GM20000 (cell line): ENCODE measurements at regions not wholly inside any gene's neighbourhood (a gene's known extent, or its start where the extent isn't known, plus 50 kb on each side); places are given as distances from the start of the nearest gene placed in this dataset.
"Not testable (repeated sequence)": the region's sequence is repeated elsewhere in the genome, so short reads cannot be mapped to it uniquely, and the experiment has no call there.

Experiments used
- DNase-seq: peaks from one replicate; pipeline ENCODE4 v3.0.0; 2012; ENCODE audit warnings: low spot score
- CTCF ChIP-seq: IDR thresholded peaks from 2 replicates; pipeline ENCODE4 v1.5.1; 2012; ENCODE audit warnings: mild to moderate bottlenecking, control low read depth; ENCODE audit errors: extremely low read depth, missing control alignments

GRCh38 chr5:126120939-126121338, 302.3 kb upstream of the GRAMD2B start:
- DNase-seq: no peak
- TF ChIP-seq CTCF: no peak

GRCh38 chr5:126122942-126123341, 300.3 kb upstream of the GRAMD2B start:
- no peak for DNase-seq
- no peak for TF ChIP-seq CTCF

GRCh38 chr5:126124706-126125345, 298.4 kb upstream of the GRAMD2B start:
- DNase-seq: no peak
- no peak for TF ChIP-seq CTCF

- TF ChIP-seq CTCF: no peak
- no peak for DNase-seq
These were observed 297.8 kb upstream of the GRAMD2B start for GRCh38 chr5:126125407-126125806.

GRCh38 chr5:126126574-126126973, 296.6 kb upstream of the GRAMD2B start:
- TF ChIP-seq CTCF: no peak
- DNase-seq: no peak

- not testable (repeated sequence) for DNase-seq
These were observed 295.8 kb upstream of the GRAMD2B start for GRCh38 chr5:126127371-126127770.

- no peak for TF ChIP-seq CTCF
- no peak for DNase-seq
These were observed 293.8 kb upstream of the GRAMD2B start for GRCh38 chr5:126129431-126129830.

- no peak for TF ChIP-seq CTCF
- no peak for DNase-seq
These were observed 289.8 kb upstream of the GRAMD2B start for GRCh38 chr5:126133424-126133823.
